Panc1 (cell line): ENCODE measurements at regions not wholly inside any gene's neighbourhood (a gene's known extent, or its start where the extent isn't known, plus 50 kb on each side); places are given as distances from the start of the nearest gene placed in this dataset.

Experiments
- ATAC-seq: fragments of 200-7000 bp; cut with Tn5 transposase; 2 replicates; pipeline ENCODE4 v1.9.1; 2020; ENCODE audit warnings: mild to moderate bottlenecking, moderate library complexity
- BruUV-seq: library from RNA; stranded (reverse); fragments of 400-500 nt; replicated peaks from 2 replicates; lab custom pipeline; 2021; lab: Mats Ljungman, UMichigan
- CTCF ChIA-PET: fragments of 300-600 bp; sonication (Branson Sonifier 250); formaldehyde crosslinking; loops from one replicate; lab custom pipeline; 2022; ENCODE audit warnings: antibody characterized with exemption; lab: Charles Lee
- POLR2A ChIA-PET: fragments of 300-600 bp; sonication (Branson Sonifier 250); formaldehyde crosslinking; loops from one replicate; lab custom pipeline; 2022; ENCODE audit warnings: antibody characterized with exemption; lab: Charles Lee
- DNase-seq: peaks from one replicate; pipeline ENCODE4 v3.0.0-alpha.2; 2010; ENCODE audit warnings: low read depth, low spot score
- H3K27ac ChIP-seq: 2 replicates; pipeline ENCODE4 v1.5.1; 2011; ENCODE audit warnings: mild to moderate bottlenecking, low read length, inconsistent platforms
- H3K27me3 ChIP-seq: fragments of 200-500 bp; sonication (Bioruptor generic); 2 replicates; pipeline ENCODE4 v1.6.0; 2014; ENCODE audit warnings: low read length, inconsistent platforms; ENCODE audit not compliant: control insufficient read depth, insufficient read depth
- H3K36me3 ChIP-seq: fragments of 200-500 bp; sonication (Bioruptor generic); 2 replicates; pipeline ENCODE4 v1.5.1; 2014; ENCODE audit warnings: inconsistent platforms, mild to moderate bottlenecking, low read length, moderate library complexity; ENCODE audit not compliant: control insufficient read depth, insufficient read depth
- H3K4me1 ChIP-seq: 2 replicates; pipeline ENCODE4 v1.5.1; 2011; ENCODE audit warnings: inconsistent platforms, mild to moderate bottlenecking, low read length, moderate library complexity; ENCODE audit not compliant: control insufficient read depth, insufficient read depth
- H3K4me3 ChIP-seq, 2 experiments: 2 replicates each; pipeline ENCODE4 v1.5.1; 2011 to 2012; ENCODE audit warnings: low read depth in 2 of 2, low read length in 2 of 2, mild to moderate bottlenecking in 2 of 2, inconsistent platforms in 1 of 2, moderate library complexity in 1 of 2
- H3K9me3 ChIP-seq: fragments of 200-500 bp; sonication (Bioruptor generic); 2 replicates; pipeline ENCODE4 v1.5.1; 2014; ENCODE audit warnings: low read depth, mild to moderate bottlenecking, inconsistent platforms, low read length, moderate library complexity; ENCODE audit not compliant: control insufficient read depth, insufficient read depth
- CTCF ChIP-seq: fragments of 450-650 bp; IDR thresholded peaks from 2 replicates; pipeline ENCODE4 v1.5.1; 2017; ENCODE audit warnings: mild to moderate bottlenecking
- POLR2AphosphoS5 ChIP-seq: IDR thresholded peaks from 2 replicates; pipeline ENCODE4 v1.6.1; 2012; ENCODE audit warnings: mild to moderate bottlenecking, low read depth, low read length, moderate library complexity
- REST ChIP-seq, 2 experiments: IDR thresholded peaks; 2 replicates each; pipeline ENCODE4 v1.6.1; 2011 to 2012; ENCODE audit warnings: low read depth in 2 of 2, control low read depth in 1 of 2, low read length in 1 of 2, mild to moderate bottlenecking in 1 of 2, moderate library complexity in 1 of 2; ENCODE audit not compliant: insufficient read depth in 1 of 2
- SIN3A ChIP-seq: IDR thresholded peaks from 2 replicates; pipeline ENCODE4 v1.6.1; 2012; ENCODE audit warnings: low read depth, mild to moderate bottlenecking, low read length, moderate library complexity, borderline replicate concordance; ENCODE audit not compliant: insufficient read depth
- TCF7L2 ChIP-seq: IDR thresholded peaks from 2 replicates; pipeline ENCODE4 v1.6.1; 2011; ENCODE audit warnings: mild to moderate bottlenecking, low read depth, low read length, inconsistent platforms
- in situ Hi-C: cut with HindIII; loops from 2 replicates; pipeline ENCODE4 v1.10.0; 2016; ENCODE audit warnings: low sequenced_read_pairs, low pct_unique_long_range_greater_than_20kb
- intact Hi-C: fragments of 100-400 bp; cut with micrococcal nuclease; formaldehyde crosslinking; loops from one replicate; pipeline ENCODE4 v1.10.0; 2022; ENCODE audit not compliant: unreplicated experiment

- in situ Hi-C loops: no loop called here
- Histone ChIP-seq H3K27me3 (no peaks in the 10 kb centered on the region; the same call in 1 of the 2 replicates), H3K4me3 (no peak overlapping the region), H3K36me3 (no peaks in the 10 kb centered on the region), H3K27ac (no peak overlapping the region), H3K4me1 (no peaks in the 10 kb centered on the region), H3K9me3 (no peaks in the 10 kb centered on the region)
- POLR2A ChIA-PET: no interaction called here
- no TSS peak for BruUV-seq
- CTCF ChIA-PET: no interaction called here
- ATAC-seq (no peak), DNase-seq (no peak)
- TF ChIP-seq TCF7L2 (no peak), CTCF (no peak), SIN3A (no peak), POLR2AphosphoS5 (no peak), REST (IDR thresholded peaks at IDR 0.05; ENCODE audit: insufficient read depth in 1 of 2, low read depth in 2 of 2, low read length in 1 of 2) (no peak)
- intact Hi-C loops: no loop called here
Measured at GRCh38 chr9:99326917-99327189, 104.8 kb downstream of the SEC61B start.

GRCh38 chr9:99327667-99328066 lies 105.6 kb downstream of the SEC61B start:
- Histone ChIP-seq H3K4me1 (no peaks in the 10 kb centered on the region), H3K4me3 (no peak overlapping the region), H3K27ac (no peak overlapping the region), H3K36me3 (no peaks in the 10 kb centered on the region), H3K27me3 (no peaks in the 10 kb centered on the region), H3K9me3 (no peaks in the 10 kb centered on the region)
- DNase-seq (no peak), ATAC-seq (no peak)
- ChIA-PET POLR2A (no interaction called here), CTCF (no interaction called here)
- no TSS peak for BruUV-seq
- TF ChIP-seq SIN3A (no peak), CTCF (no peak), REST (IDR thresholded peaks at IDR 0.05; ENCODE audit: insufficient read depth in 1 of 2, low read depth in 2 of 2, low read length in 1 of 2) (no peak), POLR2AphosphoS5 (no peak), TCF7L2 (no peak)
- in situ Hi-C loops (no loop called here), intact Hi-C loops (no loop called here)
